ENCODE measurements at regions not wholly inside any gene's neighbourhood (a gene's known extent, or its start where the extent isn't known, plus 50 kb on each side); places are given as distances from the start of the nearest gene placed in this dataset.

DNA sequence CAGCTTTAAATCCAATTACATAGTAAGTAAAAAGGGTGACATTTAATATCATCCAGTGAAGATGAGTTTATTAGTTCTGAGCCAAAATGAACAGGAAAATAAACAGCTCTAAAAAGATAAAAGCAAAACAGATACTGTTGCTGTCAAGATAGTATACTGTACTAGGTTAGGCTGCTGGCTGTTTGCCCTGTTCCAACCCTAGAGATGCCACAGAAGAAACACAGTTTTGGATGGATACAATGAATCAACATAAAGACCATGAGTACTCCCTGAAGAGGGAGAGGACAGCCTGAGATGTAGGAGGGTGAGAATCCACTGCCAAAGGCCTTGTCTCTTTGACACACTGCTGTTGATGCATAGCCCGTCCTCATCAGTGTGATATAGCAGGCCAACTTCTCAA lies 1302.7 kb downstream of the EFNA5 start:
- TF ChIP-seq, protein P1, sequence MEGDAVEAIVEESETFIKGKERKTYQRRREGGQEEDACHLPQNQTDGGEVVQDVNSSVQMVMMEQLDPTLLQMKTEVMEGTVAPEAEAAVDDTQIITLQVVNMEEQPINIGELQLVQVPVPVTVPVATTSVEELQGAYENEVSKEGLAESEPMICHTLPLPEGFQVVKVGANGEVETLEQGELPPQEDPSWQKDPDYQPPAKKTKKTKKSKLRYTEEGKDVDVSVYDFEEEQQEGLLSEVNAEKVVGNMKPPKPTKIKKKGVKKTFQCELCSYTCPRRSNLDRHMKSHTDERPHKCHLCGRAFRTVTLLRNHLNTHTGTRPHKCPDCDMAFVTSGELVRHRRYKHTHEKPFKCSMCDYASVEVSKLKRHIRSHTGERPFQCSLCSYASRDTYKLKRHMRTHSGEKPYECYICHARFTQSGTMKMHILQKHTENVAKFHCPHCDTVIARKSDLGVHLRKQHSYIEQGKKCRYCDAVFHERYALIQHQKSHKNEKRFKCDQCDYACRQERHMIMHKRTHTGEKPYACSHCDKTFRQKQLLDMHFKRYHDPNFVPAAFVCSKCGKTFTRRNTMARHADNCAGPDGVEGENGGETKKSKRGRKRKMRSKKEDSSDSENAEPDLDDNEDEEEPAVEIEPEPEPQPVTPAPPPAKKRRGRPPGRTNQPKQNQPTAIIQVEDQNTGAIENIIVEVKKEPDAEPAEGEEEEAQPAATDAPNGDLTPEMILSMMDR (IDR thresholded peaks at IDR 0.05; ENCODE audit: low read length): no peak
- TF ChIP-seq EZH2 (IDR thresholded peaks at IDR 0.05; ENCODE audit: borderline replicate concordance, low read length): no peak
